ENCODE measurements at regions not wholly inside any gene's neighbourhood (a gene's known extent, or its start where the extent isn't known, plus 50 kb on each side); places are given as distances from the start of the nearest gene placed in this dataset.

- Histone ChIP-seq H3K9me2 (ENCODE audit: insufficient read depth) (no peaks in the 10 kb centered on the region), H3K9ac (ENCODE audit: low read length) (no peak overlapping the region), H4K20me1 (ENCODE audit: insufficient read depth) (no peaks in the 10 kb centered on the region), H3K27ac (ENCODE audit: low read depth, low read length) (no peak overlapping the region), H3K4me3 (replicated peaks in 1 of 2; ENCODE audit: low read depth in 1 of 2, low read length in 2 of 2) (no peak overlapping the region), H2AFZ (ENCODE audit: low read depth, low read length, poor library complexity, severe bottlenecking) (no peak overlapping the region), H3K4me1 (ENCODE audit: control insufficient read depth in 1 of 2, insufficient read depth in 2 of 2, low read length in 2 of 2) (no peaks in the 10 kb centered on the region), H3K4me2 (ENCODE audit: low read length) (no peak overlapping the region), H3K27me3 (ENCODE audit: insufficient read depth, low read length) (0 out of 2 replicates have a peak, but pooled peaks cover 7% of the 10 kb centered on the region), H3K9me3 (ENCODE audit: control insufficient read depth in 1 of 2, insufficient read depth in 1 of 2, low read depth in 1 of 2, low read length in 2 of 2) (no peaks in the 10 kb centered on the region), H3K36me3 (ENCODE audit: control insufficient read depth in 1 of 2, insufficient read depth in 2 of 2, low read length in 2 of 2) (no peaks in the 10 kb centered on the region), H3K79me2 (ENCODE audit: insufficient read depth, low read length) (no peaks in the 10 kb centered on the region)
- no TSS peak for BruUV-seq (replicated peaks)
- CTCF ChIA-PET = no interaction called here
- POLR2A ChIA-PET = no interaction called here
- ATAC-seq (no peak), DNase-seq (ENCODE audit: low read depth, low spot score) (no peak)
- TF ChIP-seq EZH2phosphoT487 (IDR thresholded peaks at IDR 0.05; ENCODE audit: borderline replicate concordance) (no peak), SRF (IDR thresholded peaks at IDR 0.05; ENCODE audit: low read depth) (no peak), YY1 (IDR thresholded peaks at IDR 0.05; ENCODE audit: extremely low read depth, insufficient replicate concordance, low read depth, low read length) (no peak), POLR2A (IDR thresholded peaks at IDR 0.05; ENCODE audit: borderline replicate concordance, extremely low read depth, insufficient read depth, insufficient read length) (no peak), SIN3A (IDR thresholded peaks at IDR 0.05; ENCODE audit: low read depth) (no peak), CBX3 (IDR thresholded peaks at IDR 0.05; ENCODE audit: low read depth) (no peak), ZNF274 (IDR thresholded peaks at IDR 0.05; ENCODE audit: low read depth, low read length) (no peak), POLR2AphosphoS5 (IDR thresholded peaks at IDR 0.05; ENCODE audit: low read depth, low read length) (no peak), RAD21 (IDR thresholded peaks at IDR 0.05; ENCODE audit: low read depth) (no peak), ZBTB33 (IDR thresholded peaks at IDR 0.05; ENCODE audit: extremely low read depth, insufficient replicate concordance, low read length) (no peak)
- TF ChIP-seq, protein P1, sequence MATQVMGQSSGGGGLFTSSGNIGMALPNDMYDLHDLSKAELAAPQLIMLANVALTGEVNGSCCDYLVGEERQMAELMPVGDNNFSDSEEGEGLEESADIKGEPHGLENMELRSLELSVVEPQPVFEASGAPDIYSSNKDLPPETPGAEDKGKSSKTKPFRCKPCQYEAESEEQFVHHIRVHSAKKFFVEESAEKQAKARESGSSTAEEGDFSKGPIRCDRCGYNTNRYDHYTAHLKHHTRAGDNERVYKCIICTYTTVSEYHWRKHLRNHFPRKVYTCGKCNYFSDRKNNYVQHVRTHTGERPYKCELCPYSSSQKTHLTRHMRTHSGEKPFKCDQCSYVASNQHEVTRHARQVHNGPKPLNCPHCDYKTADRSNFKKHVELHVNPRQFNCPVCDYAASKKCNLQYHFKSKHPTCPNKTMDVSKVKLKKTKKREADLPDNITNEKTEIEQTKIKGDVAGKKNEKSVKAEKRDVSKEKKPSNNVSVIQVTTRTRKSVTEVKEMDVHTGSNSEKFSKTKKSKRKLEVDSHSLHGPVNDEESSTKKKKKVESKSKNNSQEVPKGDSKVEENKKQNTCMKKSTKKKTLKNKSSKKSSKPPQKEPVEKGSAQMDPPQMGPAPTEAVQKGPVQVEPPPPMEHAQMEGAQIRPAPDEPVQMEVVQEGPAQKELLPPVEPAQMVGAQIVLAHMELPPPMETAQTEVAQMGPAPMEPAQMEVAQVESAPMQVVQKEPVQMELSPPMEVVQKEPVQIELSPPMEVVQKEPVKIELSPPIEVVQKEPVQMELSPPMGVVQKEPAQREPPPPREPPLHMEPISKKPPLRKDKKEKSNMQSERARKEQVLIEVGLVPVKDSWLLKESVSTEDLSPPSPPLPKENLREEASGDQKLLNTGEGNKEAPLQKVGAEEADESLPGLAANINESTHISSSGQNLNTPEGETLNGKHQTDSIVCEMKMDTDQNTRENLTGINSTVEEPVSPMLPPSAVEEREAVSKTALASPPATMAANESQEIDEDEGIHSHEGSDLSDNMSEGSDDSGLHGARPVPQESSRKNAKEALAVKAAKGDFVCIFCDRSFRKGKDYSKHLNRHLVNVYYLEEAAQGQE (IDR thresholded peaks at IDR 0.05; ENCODE audit: low read depth) = no peak
- TF ChIP-seq, protein P2, sequence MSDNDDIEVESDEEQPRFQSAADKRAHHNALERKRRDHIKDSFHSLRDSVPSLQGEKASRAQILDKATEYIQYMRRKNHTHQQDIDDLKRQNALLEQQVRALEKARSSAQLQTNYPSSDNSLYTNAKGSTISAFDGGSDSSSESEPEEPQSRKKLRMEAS (IDR thresholded peaks at IDR 0.05) = no peak
- TF ChIP-seq, protein P3, sequence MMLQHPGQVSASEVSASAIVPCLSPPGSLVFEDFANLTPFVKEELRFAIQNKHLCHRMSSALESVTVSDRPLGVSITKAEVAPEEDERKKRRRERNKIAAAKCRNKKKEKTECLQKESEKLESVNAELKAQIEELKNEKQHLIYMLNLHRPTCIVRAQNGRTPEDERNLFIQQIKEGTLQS (IDR thresholded peaks at IDR 0.05) = no peak
- RAD21 ChIA-PET (ENCODE audit: low non-redundant PET in 1 of 2, low total read pairs in 2 of 2, uncharacterized antibody in 2 of 2, unreplicated experiment in 2 of 2) = no interaction called here
- intact Hi-C loops (cut with micrococcal nuclease) = no loop called here
Observed at GRCh38 chr4:174041555-174042105, 241.8 kb downstream of the FBXO8 start.
